Mesothelial cell of epicardium (in vitro differentiated cells): ENCODE measurements at regions not wholly inside any gene's neighbourhood (a gene's known extent, or its start where the extent isn't known, plus 50 kb on each side); places are given as distances from the start of the nearest gene placed in this dataset.
"Not testable (repeated sequence)": the region's sequence is repeated elsewhere in the genome, so short reads cannot be mapped to it uniquely, and the experiment has no call there.

Experiments
- DNase-seq, 2 experiments: peaks; one replicate each; pipeline ENCODE4 v3.0.0; 2021; ENCODE audit warnings: low spot score in 2 of 2; ENCODE audit not compliant: unreplicated experiment in 2 of 2
- H3K27ac Mint-ChIP-seq: 2 replicates; pipeline ENCODE4 v1.8.0; 2021; ENCODE audit warnings: mixed read lengths
- H3K27me3 Mint-ChIP-seq: 2 replicates; pipeline ENCODE4 v1.8.0; 2021; ENCODE audit warnings: low read depth, mixed read lengths
- H3K36me3 Mint-ChIP-seq: 2 replicates; pipeline ENCODE4 v1.8.0; 2021; ENCODE audit warnings: mixed read lengths
- H3K4me1 Mint-ChIP-seq: 2 replicates; pipeline ENCODE4 v1.8.0; 2021; ENCODE audit warnings: mixed read lengths
- H3K4me3 Mint-ChIP-seq: 2 replicates; pipeline ENCODE4 v1.8.0; 2021; ENCODE audit warnings: mild to moderate bottlenecking, moderate library complexity, mixed read lengths
- H3K9me3 Mint-ChIP-seq: 2 replicates; pipeline ENCODE4 v1.8.0; 2021; ENCODE audit warnings: mixed read lengths
- CTCF ChIP-seq: fragments of 200-600 bp; sonication (generic); IDR thresholded peaks from one replicate; pipeline ENCODE4 v1.5.0; 2021; ENCODE audit warnings: antibody characterized with exemption; ENCODE audit not compliant: unreplicated experiment

DNA sequence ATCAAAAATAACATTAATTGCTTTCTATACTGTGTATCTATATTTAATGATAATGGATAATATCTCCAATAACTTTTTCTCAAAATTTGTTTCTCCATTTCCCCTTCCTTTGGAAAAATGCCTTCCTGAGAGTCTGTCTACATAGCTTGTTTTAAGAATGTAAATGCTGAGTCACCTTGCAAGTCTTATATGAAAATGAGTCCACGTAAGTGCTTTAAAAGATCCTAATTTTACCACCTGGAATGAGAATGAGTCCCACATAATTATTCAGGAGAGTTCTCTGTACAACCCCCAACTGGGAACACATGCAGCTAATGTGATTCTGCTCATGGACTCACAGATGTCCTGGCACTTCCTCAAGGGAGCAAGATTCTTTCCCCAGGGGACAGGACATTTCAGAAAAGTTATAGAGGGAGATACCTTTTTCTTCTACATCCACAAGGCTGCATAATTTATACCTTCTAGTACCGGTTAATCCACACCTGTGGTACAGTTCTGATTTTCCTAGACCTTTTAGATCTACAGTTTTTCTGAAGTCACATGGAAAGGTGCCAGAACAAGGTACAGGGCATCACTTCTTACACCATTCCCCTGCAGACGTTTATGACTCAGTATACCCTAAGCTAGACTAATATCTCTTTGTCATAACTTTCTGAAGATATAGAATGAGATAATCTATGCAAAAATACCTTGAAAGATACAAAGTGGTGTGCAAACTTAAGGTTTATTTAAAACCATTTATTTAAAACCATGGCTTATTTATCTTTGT lies 314.1 kb downstream of the CETN3 start:
- H3K27me3 Mint-ChIP-seq = no peaks in the 10 kb centered on the region
- TF ChIP-seq CTCF = no peak
- peaks cover 29% of the 10 kb centered on the region for H3K4me1 Mint-ChIP-seq
- H3K4me3 Mint-ChIP-seq = no peak overlapping the region
- DNase-seq = no peak
- H3K27ac Mint-ChIP-seq = no peak overlapping the region
- H3K36me3 Mint-ChIP-seq = no peaks in the 10 kb centered on the region
- H3K9me3 Mint-ChIP-seq = no peaks in the 10 kb centered on the region

GRCh38 chr5:90093751-90094485 lies 315.6 kb downstream of the CETN3 start:
- no peak for TF ChIP-seq CTCF
- peaks cover 10% of the 10 kb centered on the region for H3K9me3 Mint-ChIP-seq
- H3K4me1 Mint-ChIP-seq = peaks cover 29% of the 10 kb centered on the region
- no peak overlapping the region for H3K4me3 Mint-ChIP-seq
- H3K36me3 Mint-ChIP-seq = peaks cover 5% of the 10 kb centered on the region
- H3K27ac Mint-ChIP-seq = no peak overlapping the region
- no peak for DNase-seq
- H3K27me3 Mint-ChIP-seq = no peaks in the 10 kb centered on the region

DNA sequence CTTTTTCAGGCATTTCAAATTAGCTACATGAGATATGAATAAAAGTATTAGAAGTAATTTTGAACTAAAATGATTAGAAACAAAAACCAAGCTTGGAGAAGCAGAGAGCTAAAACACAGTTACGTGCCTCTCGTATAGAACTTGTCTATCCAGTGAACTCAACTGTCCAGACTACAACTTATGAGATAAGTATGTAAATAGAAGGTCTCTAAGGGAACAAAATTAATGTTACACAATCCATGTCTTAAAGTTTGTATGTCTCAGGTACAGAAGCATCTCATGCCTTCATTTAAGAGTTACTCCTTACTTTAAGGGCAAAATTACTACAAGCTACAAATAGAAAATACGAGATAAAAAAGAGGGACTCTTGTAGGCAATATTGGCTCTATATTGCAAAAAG lies 316.8 kb downstream of the CETN3 start:
- Mint-ChIP-seq H3K36me3 (peaks cover 8% of the 10 kb centered on the region), H3K27ac (no peak overlapping the region), H3K9me3 (peaks cover 21% of the 10 kb centered on the region), H3K4me3 (no peak overlapping the region), H3K4me1 (peaks cover 29% of the 10 kb centered on the region), H3K27me3 (no peaks in the 10 kb centered on the region)
- DNase-seq = no peak
- TF ChIP-seq CTCF = no peak

GRCh38 chr5:90084342-90084741 lies 325.2 kb downstream of the CETN3 start:
- H3K27me3 Mint-ChIP-seq = no peaks in the 10 kb centered on the region
- peaks cover 10% of the 10 kb centered on the region for H3K4me1 Mint-ChIP-seq
- peaks cover 8% of the 10 kb centered on the region for H3K36me3 Mint-ChIP-seq
- no peak overlapping the region for H3K4me3 Mint-ChIP-seq
- peak overlapping the region; percentile 18 for H3K27ac Mint-ChIP-seq
- peaks cover 43% of the 10 kb centered on the region for H3K9me3 Mint-ChIP-seq
- no peak for DNase-seq
- no peak for TF ChIP-seq CTCF

- not testable (repeated sequence) for H3K27ac Mint-ChIP-seq, H3K4me1 Mint-ChIP-seq, H3K9me3 Mint-ChIP-seq, H3K27me3 Mint-ChIP-seq, H3K36me3 Mint-ChIP-seq, H3K4me3 Mint-ChIP-seq, DNase-seq
These were observed 336.5 kb downstream of the CETN3 start for GRCh38 chr5:90073026-90073570.

DNA sequence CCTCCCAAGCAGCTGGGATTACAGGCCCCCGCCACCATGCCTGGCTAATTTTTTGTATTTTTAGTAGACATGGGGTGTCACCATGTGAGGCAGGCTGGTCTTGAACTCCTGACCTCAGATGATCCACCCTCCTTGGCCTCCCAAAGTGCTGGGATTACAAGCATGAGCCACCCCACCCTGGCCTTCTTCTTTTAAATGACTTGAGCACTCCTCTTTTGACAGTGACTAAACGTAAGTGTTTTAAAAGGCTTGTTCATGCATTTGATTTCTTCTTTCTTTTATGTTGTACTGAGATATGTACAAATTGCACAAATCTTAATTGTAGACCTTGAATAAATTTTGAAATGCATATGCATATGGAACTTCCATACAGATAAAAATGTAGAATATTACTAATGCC lies 337.9 kb downstream of the CETN3 start:
- no peak overlapping the region for H3K4me3 Mint-ChIP-seq
- TF ChIP-seq CTCF = no peak
- H3K27ac Mint-ChIP-seq = no peak overlapping the region
- peaks cover 2% of the 10 kb centered on the region for H3K4me1 Mint-ChIP-seq
- no peaks in the 10 kb centered on the region for H3K36me3 Mint-ChIP-seq
- no peaks in the 10 kb centered on the region for H3K27me3 Mint-ChIP-seq
- DNase-seq = no peak
- H3K9me3 Mint-ChIP-seq = peaks cover 8% of the 10 kb centered on the region
